Ishikawa (cell line): ENCODE measurements at regions not wholly inside any gene's neighbourhood (a gene's known extent, or its start where the extent isn't known, plus 50 kb on each side); places are given as distances from the start of the nearest gene placed in this dataset.

ENCODE experiments used
- CEBPB ChIP-seq: IDR thresholded peaks from 2 replicates; pipeline ENCODE4 v1.6.1; 2012
- CREB1 ChIP-seq: IDR thresholded peaks from 2 replicates; pipeline ENCODE4 v1.6.1; 2012; ENCODE audit warnings: low read depth
- EP300 ChIP-seq: IDR thresholded peaks from 2 replicates; pipeline ENCODE4 v1.6.1; 2012; ENCODE audit warnings: borderline replicate concordance
- FOXM1 ChIP-seq: IDR thresholded peaks from 2 replicates; pipeline ENCODE4 v1.6.1; 2012; ENCODE audit warnings: low read depth, borderline replicate concordance
- NFIC ChIP-seq: IDR thresholded peaks from 2 replicates; pipeline ENCODE4 v1.6.1; 2012
- RAD21 ChIP-seq: IDR thresholded peaks from 2 replicates; pipeline ENCODE4 v1.6.1; 2012; ENCODE audit warnings: low read depth
- TAF1 ChIP-seq: IDR thresholded peaks from 2 replicates; pipeline ENCODE4 v1.6.1; 2012; ENCODE audit warnings: low read depth, mild to moderate bottlenecking
- TCF12 ChIP-seq: IDR thresholded peaks from 2 replicates; pipeline ENCODE4 v1.6.1; 2012; ENCODE audit warnings: low read depth
- TEAD4 ChIP-seq: IDR thresholded peaks from 2 replicates; pipeline ENCODE4 v1.6.1; 2012
- YY1 ChIP-seq: IDR thresholded peaks from 2 replicates; pipeline ENCODE4 v1.6.1; 2012; ENCODE audit warnings: low read depth
- ZBTB7A ChIP-seq: IDR thresholded peaks from 2 replicates; pipeline ENCODE4 v1.6.1; 2012; ENCODE audit warnings: low read depth
- TF ChIP-seq, protein P1 (sequence below): IDR thresholded peaks from 2 replicates; pipeline ENCODE4 v1.6.1; 2012
- TF ChIP-seq, protein P2 (sequence below): IDR thresholded peaks from 2 replicates; pipeline ENCODE4 v1.6.1; 2012; ENCODE audit warnings: low read depth, mild to moderate bottlenecking
- TF ChIP-seq, protein P3 (sequence below): IDR thresholded peaks from 2 replicates; pipeline ENCODE4 v1.6.1; 2012

DNA sequence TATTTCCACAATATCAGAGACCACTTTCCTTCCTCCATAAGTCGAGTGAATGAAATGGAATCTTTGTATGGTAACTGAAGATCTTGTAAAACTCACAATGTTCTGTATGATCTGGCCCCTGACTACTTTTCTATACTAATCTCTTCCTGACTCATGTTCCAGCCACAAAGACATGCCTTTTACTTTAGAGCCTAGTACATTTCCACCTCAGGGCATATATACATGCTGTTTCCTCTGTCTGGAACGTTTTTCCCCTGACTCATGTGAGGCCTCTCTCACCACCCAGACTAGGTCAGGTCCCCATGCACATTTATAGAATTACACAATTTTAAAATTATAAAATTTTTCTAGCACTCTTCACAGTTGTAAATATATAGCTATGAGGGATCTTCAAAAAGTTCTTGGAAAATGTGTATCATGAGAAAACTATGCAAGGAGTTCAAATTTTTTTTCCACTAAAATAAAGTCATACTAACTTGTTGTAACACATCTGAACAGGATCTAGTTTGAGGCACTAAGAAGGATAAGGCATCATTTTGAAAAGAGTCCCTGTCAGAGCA lies 208.8 kb downstream of the SH2D1A start:
- TF ChIP-seq EP300, result no peak
- TF ChIP-seq TCF12, result no peak
- no peak for TF ChIP-seq CREB1
- TF ChIP-seq CEBPB, result no peak
- TF ChIP-seq, protein P1, sequence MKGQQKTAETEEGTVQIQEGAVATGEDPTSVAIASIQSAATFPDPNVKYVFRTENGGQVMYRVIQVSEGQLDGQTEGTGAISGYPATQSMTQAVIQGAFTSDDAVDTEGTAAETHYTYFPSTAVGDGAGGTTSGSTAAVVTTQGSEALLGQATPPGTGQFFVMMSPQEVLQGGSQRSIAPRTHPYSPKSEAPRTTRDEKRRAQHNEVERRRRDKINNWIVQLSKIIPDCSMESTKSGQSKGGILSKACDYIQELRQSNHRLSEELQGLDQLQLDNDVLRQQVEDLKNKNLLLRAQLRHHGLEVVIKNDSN, result no peak
- no peak for TF ChIP-seq YY1
- TF ChIP-seq, protein P2, sequence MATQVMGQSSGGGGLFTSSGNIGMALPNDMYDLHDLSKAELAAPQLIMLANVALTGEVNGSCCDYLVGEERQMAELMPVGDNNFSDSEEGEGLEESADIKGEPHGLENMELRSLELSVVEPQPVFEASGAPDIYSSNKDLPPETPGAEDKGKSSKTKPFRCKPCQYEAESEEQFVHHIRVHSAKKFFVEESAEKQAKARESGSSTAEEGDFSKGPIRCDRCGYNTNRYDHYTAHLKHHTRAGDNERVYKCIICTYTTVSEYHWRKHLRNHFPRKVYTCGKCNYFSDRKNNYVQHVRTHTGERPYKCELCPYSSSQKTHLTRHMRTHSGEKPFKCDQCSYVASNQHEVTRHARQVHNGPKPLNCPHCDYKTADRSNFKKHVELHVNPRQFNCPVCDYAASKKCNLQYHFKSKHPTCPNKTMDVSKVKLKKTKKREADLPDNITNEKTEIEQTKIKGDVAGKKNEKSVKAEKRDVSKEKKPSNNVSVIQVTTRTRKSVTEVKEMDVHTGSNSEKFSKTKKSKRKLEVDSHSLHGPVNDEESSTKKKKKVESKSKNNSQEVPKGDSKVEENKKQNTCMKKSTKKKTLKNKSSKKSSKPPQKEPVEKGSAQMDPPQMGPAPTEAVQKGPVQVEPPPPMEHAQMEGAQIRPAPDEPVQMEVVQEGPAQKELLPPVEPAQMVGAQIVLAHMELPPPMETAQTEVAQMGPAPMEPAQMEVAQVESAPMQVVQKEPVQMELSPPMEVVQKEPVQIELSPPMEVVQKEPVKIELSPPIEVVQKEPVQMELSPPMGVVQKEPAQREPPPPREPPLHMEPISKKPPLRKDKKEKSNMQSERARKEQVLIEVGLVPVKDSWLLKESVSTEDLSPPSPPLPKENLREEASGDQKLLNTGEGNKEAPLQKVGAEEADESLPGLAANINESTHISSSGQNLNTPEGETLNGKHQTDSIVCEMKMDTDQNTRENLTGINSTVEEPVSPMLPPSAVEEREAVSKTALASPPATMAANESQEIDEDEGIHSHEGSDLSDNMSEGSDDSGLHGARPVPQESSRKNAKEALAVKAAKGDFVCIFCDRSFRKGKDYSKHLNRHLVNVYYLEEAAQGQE, result no peak
- TF ChIP-seq TAF1, result no peak
- TF ChIP-seq TEAD4, result no peak
- TF ChIP-seq FOXM1, result no peak
- TF ChIP-seq, protein P3, sequence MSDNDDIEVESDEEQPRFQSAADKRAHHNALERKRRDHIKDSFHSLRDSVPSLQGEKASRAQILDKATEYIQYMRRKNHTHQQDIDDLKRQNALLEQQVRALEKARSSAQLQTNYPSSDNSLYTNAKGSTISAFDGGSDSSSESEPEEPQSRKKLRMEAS, result no peak
- no peak for TF ChIP-seq RAD21
- TF ChIP-seq ZBTB7A, result no peak
- TF ChIP-seq NFIC, result no peak
